ENCODE measurements at regions not wholly inside any gene's neighbourhood (a gene's known extent, or its start where the extent isn't known, plus 50 kb on each side); places are given as distances from the start of the nearest gene placed in this dataset.
"Not testable (repeated sequence)": the region's sequence is repeated elsewhere in the genome, so short reads cannot be mapped to it uniquely, and the experiment has no call there.

GRCh38 chr3:83251490-83251889, 1490.0 kb upstream of the GBE1 start:
- Mint-ChIP-seq H3K4me1 (ENCODE audit: low read depth) (no peaks in the 10 kb centered on the region), H3K27ac (no peak overlapping the region), H3K4me3 (no peak overlapping the region), H3K36me3 (ENCODE audit: insufficient read depth in 2 of 2) (peaks cover 2 to 3% of the 10 kb centered on the region in 2 donors), H3K9me3 (peaks cover 12 to 13% of the 10 kb centered on the region in 2 donors), H3K27me3 (ENCODE audit: low read depth) (no peaks in the 10 kb centered on the region)
- DNase-seq = no peak
- no peak for ATAC-seq (replicated peaks in 1 of 2)

GRCh38 chr3:83250613-83251012, 1489.2 kb upstream of the GBE1 start:
- no peak for ATAC-seq (replicated peaks in 1 of 2)
- Mint-ChIP-seq H3K36me3 (ENCODE audit: insufficient read depth in 2 of 2) (peaks cover 3% of the 10 kb centered on the region in 2 donors), H3K9me3 (peaks cover 16 to 18% of the 10 kb centered on the region in 2 donors), H3K27me3 (ENCODE audit: low read depth) (no peaks in the 10 kb centered on the region), H3K4me1 (ENCODE audit: low read depth) (no peaks in the 10 kb centered on the region), H3K27ac (no peak overlapping the region), H3K4me3 (no peak overlapping the region)
- DNase-seq = no peak

GRCh38 chr3:83248454-83248853, 1487.0 kb upstream of the GBE1 start:
- Mint-ChIP-seq H3K4me3 (no peak overlapping the region), H3K27ac (no peak overlapping the region), H3K36me3 (ENCODE audit: insufficient read depth in 2 of 2) (peaks cover 2 to 4% of the 10 kb centered on the region in 2 donors), H3K27me3 (ENCODE audit: low read depth) (no peaks in the 10 kb centered on the region), H3K4me1 (ENCODE audit: low read depth) (no peaks in the 10 kb centered on the region), H3K9me3 (peaks cover 19 to 28% of the 10 kb centered on the region in 2 donors)
- DNase-seq (no peak), ATAC-seq (replicated peaks in 1 of 2) (no peak)

GRCh38 chr3:83235180-83235814, 1473.9 kb upstream of the GBE1 start:
- no peaks in the 10 kb centered on the region for H3K4me1 Mint-ChIP-seq (ENCODE audit: low read depth)
- H3K27me3 Mint-ChIP-seq (ENCODE audit: low read depth) = no peaks in the 10 kb centered on the region
- H3K4me3 Mint-ChIP-seq = no peak overlapping the region
- H3K27ac Mint-ChIP-seq = no peak overlapping the region
- ATAC-seq (replicated peaks in 1 of 2) (no peak), DNase-seq (no peak)
- no peaks in the 10 kb centered on the region for H3K36me3 Mint-ChIP-seq (ENCODE audit: insufficient read depth in 2 of 2)
- peaks cover 0 to 8% of the 10 kb centered on the region in 2 donors for H3K9me3 Mint-ChIP-seq

- no peak for DNase-seq
- H3K9me3 Mint-ChIP-seq = peaks cover 0 to 11% of the 10 kb centered on the region in 2 donors
- no peak overlapping the region for H3K27ac Mint-ChIP-seq
- H3K4me3 Mint-ChIP-seq = no peak overlapping the region
- ATAC-seq (replicated peaks in 1 of 2) = no peak
- no peaks in the 10 kb centered on the region for H3K4me1 Mint-ChIP-seq (ENCODE audit: low read depth)
- H3K27me3 Mint-ChIP-seq (ENCODE audit: low read depth) = no peaks in the 10 kb centered on the region
- H3K36me3 Mint-ChIP-seq (ENCODE audit: insufficient read depth in 2 of 2) = no peaks in the 10 kb centered on the region
Measured at GRCh38 chr3:83233715-83234114, 1472.3 kb upstream of the GBE1 start.

- no peaks in the 10 kb centered on the region for H3K4me1 Mint-ChIP-seq (ENCODE audit: low read depth)
Measured at GRCh38 chr3:83230841-83231240, 1469.4 kb upstream of the GBE1 start.

GRCh38 chr3:83230376-83230775, 1468.9 kb upstream of the GBE1 start:
- H3K9me3 Mint-ChIP-seq = peaks cover 2 to 12% of the 10 kb centered on the region in 2 donors
- no peak overlapping the region for H3K4me3 Mint-ChIP-seq
- no peaks in the 10 kb centered on the region for H3K27me3 Mint-ChIP-seq (ENCODE audit: low read depth)
- no peaks in the 10 kb centered on the region for H3K36me3 Mint-ChIP-seq (ENCODE audit: insufficient read depth in 2 of 2)
- no peak for DNase-seq
- H3K27ac Mint-ChIP-seq = no peak overlapping the region
- ATAC-seq (replicated peaks in 1 of 2) = no peak
- H3K4me1 Mint-ChIP-seq (ENCODE audit: low read depth) = no peaks in the 10 kb centered on the region

More at GRCh38 chr3:83230841-83231240, 1469.4 kb upstream of the GBE1 start:
- H3K27ac Mint-ChIP-seq = no peak overlapping the region
- peaks cover 2 to 12% of the 10 kb centered on the region in 2 donors for H3K9me3 Mint-ChIP-seq
- H3K4me3 Mint-ChIP-seq = no peak overlapping the region
- DNase-seq (no peak), ATAC-seq (replicated peaks in 1 of 2) (no peak)
- no peaks in the 10 kb centered on the region for H3K27me3 Mint-ChIP-seq (ENCODE audit: low read depth)
- no peaks in the 10 kb centered on the region for H3K36me3 Mint-ChIP-seq (ENCODE audit: insufficient read depth in 2 of 2)

- no peak overlapping the region for H3K27ac Mint-ChIP-seq
- H3K4me1 Mint-ChIP-seq (ENCODE audit: low read depth) = no peaks in the 10 kb centered on the region
- no peaks in the 10 kb centered on the region for H3K27me3 Mint-ChIP-seq (ENCODE audit: low read depth)
- DNase-seq (no peak), ATAC-seq (replicated peaks in 1 of 2) (no peak)
- peaks cover 2 to 7% of the 10 kb centered on the region in 2 donors for H3K9me3 Mint-ChIP-seq
- H3K4me3 Mint-ChIP-seq = no peak overlapping the region
- H3K36me3 Mint-ChIP-seq (ENCODE audit: insufficient read depth in 2 of 2) = no peaks in the 10 kb centered on the region
Measured at GRCh38 chr3:83226751-83227150, 1465.3 kb upstream of the GBE1 start.

GRCh38 chr3:83224101-83224868, 1462.8 kb upstream of the GBE1 start:
- Mint-ChIP-seq H3K36me3 (ENCODE audit: insufficient read depth in 2 of 2) (no peaks in the 10 kb centered on the region), H3K27me3 (ENCODE audit: low read depth) (no peaks in the 10 kb centered on the region), H3K4me1 (ENCODE audit: low read depth) (no peaks in the 10 kb centered on the region), H3K4me3 (no peak overlapping the region), H3K27ac (no peak overlapping the region), H3K9me3 (peaks cover 2 to 7% of the 10 kb centered on the region in 2 donors)
- ATAC-seq (replicated peaks in 1 of 2) = no peak
- DNase-seq = no peak

- Mint-ChIP-seq H3K4me1 (ENCODE audit: low read depth) (no peaks in the 10 kb centered on the region), H3K27ac (no peak overlapping the region), H3K9me3 (peaks cover 1 to 9% of the 10 kb centered on the region in 2 donors), H3K4me3 (no peak overlapping the region), H3K27me3 (ENCODE audit: low read depth) (no peaks in the 10 kb centered on the region), H3K36me3 (ENCODE audit: insufficient read depth in 2 of 2) (peaks cover 0 to 1% of the 10 kb centered on the region in 2 donors)
- ATAC-seq (replicated peaks in 1 of 2) (no peak), DNase-seq (no peak)
Measured at GRCh38 chr3:83218383-83219200, 1457.1 kb upstream of the GBE1 start.

- DNase-seq; H3K4me3 Mint-ChIP-seq; H3K4me1 Mint-ChIP-seq (ENCODE audit: low read depth); H3K36me3 Mint-ChIP-seq (ENCODE audit: insufficient read depth in 2 of 2); H3K27me3 Mint-ChIP-seq (ENCODE audit: low read depth); ATAC-seq (replicated peaks in 1 of 2); H3K9me3 Mint-ChIP-seq; H3K27ac Mint-ChIP-seq: not testable (repeated sequence)
Measured at GRCh38 chr3:83217595-83218118, 1456.2 kb upstream of the GBE1 start.

- H3K36me3 Mint-ChIP-seq (ENCODE audit: insufficient read depth in 2 of 2) = peaks cover 0 to 1% of the 10 kb centered on the region in 2 donors
- ATAC-seq (replicated peaks in 1 of 2) = no peak
- peaks cover 1 to 8% of the 10 kb centered on the region in 2 donors for H3K9me3 Mint-ChIP-seq
- no peaks in the 10 kb centered on the region for H3K27me3 Mint-ChIP-seq (ENCODE audit: low read depth)
- no peaks in the 10 kb centered on the region for H3K4me1 Mint-ChIP-seq (ENCODE audit: low read depth)
- no peak overlapping the region for H3K27ac Mint-ChIP-seq
- no peak overlapping the region for H3K4me3 Mint-ChIP-seq
- no peak for DNase-seq
Measured at GRCh38 chr3:83216919-83217594, 1455.6 kb upstream of the GBE1 start.

All from activated T-cell treated with anti-CD3 and anti-CD28 coated beads, Interleukin-2, amount 50 U/mL, for 72 hours (primary cell).